ENCODE measurements at regions not wholly inside any gene's neighbourhood (a gene's known extent, or its start where the extent isn't known, plus 50 kb on each side); places are given as distances from the start of the nearest gene placed in this dataset.

DNA sequence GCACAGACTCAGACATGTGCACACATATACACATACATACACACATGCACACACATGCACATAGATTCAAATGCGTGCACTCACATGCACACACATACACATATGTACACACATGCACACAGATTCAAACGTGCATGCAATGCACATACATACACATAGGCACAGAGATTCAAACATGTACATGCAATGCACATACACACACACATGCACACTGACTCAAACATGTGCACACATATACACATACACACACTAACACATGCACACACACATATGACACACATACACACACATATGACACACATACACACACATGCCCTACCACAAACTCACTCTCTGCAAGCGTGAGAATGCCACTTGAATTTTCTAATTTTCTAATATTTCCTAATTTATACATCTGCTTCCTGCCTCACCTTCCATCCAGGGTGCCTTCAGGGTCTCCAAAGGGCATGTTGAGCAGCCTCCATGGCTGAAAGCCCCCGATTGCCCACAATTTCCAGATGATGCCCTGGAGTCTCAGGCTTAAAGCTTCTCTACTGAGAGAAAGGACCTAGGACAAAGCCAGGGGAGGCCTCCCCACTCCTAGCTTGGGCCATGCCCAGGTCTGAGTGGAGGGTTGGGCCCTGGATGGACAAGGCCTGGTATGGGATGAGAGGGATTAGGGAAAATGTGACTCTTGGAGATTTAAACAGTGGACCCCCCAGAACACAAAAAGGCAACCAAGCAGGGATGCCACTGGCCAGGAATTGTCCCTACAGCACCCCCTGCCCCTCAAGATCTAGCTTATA, 487.1 kb downstream of the TCERG1L start:
- DNase-seq (ENCODE audit: low spot score): no peak

DNA sequence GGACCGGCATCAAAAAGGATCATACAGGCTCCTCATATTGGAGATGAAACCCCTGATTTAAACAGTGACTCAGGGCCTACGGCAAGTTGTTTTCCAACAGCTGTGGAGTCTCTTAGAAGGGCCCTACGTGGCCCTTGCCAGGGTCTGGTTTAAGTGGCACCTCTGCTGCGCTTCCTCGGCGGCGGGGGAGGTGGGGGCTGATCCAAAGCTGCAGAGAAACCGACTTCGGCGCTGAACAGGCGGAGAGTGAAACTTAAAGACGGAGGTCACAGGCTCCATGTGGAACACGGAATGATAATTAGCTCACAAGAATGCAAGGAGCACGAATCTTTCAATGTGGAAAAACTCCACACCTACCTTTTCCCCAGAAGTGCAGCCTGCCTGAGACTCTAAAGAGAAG, 477.9 kb downstream of the TCERG1L start:
- DNase-seq (ENCODE audit: low spot score): no peak

GRCh38 chr10:130834170-130834569, 477.4 kb downstream of the TCERG1L start:
- no peak for DNase-seq (ENCODE audit: low spot score)

GRCh38 chr10:130834573-130834972, 476.9 kb downstream of the TCERG1L start:
- DNase-seq (ENCODE audit: low spot score): no peak

DNA sequence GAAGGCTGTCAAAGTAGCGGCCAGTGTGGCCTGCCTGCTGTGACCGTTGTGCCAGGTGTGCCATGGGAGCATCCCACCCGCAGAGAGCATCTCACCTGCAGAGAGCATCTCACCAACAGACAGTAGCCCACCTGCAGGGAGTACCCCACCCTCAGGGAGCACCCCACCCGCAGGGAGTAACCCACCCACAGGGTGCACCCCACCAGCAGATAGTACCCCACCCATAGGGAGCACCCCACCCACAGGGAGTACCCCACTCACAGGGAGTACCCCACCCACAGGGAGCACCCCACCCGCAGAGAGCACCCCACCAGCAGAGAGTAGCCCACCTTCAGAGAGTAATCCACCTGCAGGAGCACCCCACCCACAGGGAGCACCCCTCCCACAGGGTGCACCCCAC, 476.5 kb downstream of the TCERG1L start:
- DNase-seq (ENCODE audit: low spot score): no peak

GRCh38 chr10:130836344-130836743, 475.2 kb downstream of the TCERG1L start:
- no peak for DNase-seq (ENCODE audit: low spot score)

GRCh38 chr10:130843051-130843653, 468.4 kb downstream of the TCERG1L start:
- DNase-seq (ENCODE audit: low spot score): no peak

DNA sequence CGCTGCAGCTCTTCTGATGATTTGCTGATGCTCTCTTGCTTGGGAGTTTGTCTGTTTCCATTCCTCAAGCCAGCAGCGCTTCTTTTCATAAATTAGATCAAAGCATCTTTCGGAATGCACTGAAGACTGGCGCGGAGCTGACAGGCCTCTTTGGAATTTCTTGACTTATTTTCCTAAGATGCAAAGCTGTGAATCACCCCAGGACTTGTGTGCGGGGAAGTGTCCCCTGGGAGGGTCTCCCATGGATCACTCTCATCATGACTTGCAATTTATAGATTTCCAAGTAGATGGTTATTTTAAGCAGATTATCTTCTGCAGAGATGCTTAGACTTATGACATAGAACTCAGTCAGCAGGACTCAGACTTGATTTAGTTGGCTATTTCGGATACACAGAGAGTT, 467.2 kb downstream of the TCERG1L start:
- no peak for DNase-seq (ENCODE audit: low spot score)

DNA sequence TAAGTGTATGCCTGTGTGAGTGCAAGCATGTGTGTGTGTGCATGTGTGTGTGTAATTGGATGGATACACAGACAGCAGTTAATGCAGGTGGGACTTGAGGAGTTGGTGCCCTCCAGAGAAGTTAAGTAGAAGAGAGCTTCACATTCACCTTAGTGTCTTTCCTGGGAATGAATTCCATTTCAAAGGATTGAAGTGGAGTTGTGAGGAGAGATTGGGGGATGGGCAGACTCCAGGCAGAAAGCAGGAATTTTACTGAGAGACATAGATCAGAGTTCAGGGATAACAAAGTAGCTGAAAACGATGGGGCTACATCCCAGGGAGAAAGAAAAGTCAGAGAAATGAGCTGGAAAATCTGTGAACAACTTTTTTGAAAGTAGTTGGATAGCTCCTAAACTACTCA, 464.4 kb downstream of the TCERG1L start:
- DNase-seq (ENCODE audit: low spot score): no peak

DNA sequence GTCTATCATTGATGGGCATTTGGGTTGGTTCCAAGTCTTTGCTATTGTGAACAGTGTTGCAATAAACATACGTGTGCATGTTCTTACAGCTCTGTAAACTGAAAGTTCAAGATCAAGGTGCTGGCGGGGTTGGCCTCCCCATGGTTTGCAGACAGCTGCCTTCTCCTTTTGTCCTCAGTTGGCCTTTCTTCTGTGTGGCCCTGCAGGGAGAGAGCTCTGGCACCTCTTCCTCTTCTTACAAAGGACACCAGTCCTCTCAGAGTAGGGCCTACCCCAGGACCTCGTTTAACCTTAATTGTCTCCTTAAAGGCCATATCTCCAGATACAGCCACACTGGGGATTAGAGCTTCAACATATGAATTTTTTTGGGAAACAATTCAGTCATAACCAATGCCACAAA, 462.7 kb downstream of the TCERG1L start:
- no peak for DNase-seq (ENCODE audit: low spot score)

- no peak for DNase-seq (ENCODE audit: low spot score)
These were observed 457.4 kb downstream of the TCERG1L start for GRCh38 chr10:130854151-130854550.

DNA sequence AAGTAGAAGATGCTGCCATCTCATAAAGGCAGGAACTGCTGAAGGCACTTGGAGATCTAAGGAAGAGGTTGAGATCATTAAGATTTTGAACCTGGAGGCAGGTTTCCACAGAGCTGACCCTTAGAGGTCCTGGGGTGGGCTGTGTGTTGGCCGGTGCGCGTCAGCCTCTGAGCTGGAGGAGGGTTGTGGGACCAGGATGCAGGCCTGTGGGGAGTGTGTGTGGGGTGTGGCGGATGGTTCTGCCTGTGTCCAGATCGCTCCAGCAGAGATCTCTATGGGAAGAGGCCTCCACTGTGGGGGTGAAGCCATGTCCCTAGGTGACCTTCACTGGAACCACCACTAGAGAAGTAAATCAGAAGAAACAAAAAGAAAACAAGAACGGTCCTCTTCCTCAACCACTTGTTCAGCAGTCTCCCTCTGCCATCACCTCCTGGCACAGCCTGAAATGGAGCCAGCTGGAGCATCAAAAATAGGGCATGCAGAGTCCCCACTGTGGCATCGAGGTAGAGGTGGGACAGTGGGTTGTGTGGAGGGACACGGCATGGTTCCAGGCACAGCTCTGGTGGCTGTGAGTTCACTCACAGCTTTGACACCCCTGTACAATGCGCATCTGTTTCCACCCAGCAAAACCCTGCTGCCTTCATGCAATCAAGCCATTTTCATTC, 453.8 kb downstream of the TCERG1L start:
- DNase-seq (ENCODE audit: low spot score): no peak

DNA sequence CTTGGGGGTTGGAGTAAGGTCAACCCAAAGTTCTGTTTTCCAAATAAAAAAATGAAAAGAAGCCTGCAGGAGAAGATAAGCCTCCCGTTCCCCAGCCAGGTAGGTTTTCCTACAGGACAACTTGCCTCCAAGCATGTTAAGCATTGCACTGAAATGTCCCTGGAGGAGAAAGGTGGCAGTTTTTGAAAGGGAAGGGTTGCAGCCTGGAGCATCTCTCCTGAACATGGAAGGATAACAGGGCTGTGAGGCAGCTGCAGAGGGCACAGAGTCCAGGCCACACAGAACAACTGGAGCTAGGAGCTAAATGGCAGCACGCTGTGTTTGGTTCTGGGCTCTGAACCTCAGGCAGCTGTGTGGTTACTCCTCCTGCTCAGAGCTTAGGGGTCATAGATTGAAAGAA, 452.9 kb downstream of the TCERG1L start:
- DNase-seq (ENCODE audit: low spot score): no peak

- DNase-seq (ENCODE audit: low spot score): no peak
These were observed 452.1 kb downstream of the TCERG1L start for GRCh38 chr10:130859427-130859826.

GRCh38 chr10:130862122-130862521, 449.4 kb downstream of the TCERG1L start:
- no peak for DNase-seq (ENCODE audit: low spot score)

DNA sequence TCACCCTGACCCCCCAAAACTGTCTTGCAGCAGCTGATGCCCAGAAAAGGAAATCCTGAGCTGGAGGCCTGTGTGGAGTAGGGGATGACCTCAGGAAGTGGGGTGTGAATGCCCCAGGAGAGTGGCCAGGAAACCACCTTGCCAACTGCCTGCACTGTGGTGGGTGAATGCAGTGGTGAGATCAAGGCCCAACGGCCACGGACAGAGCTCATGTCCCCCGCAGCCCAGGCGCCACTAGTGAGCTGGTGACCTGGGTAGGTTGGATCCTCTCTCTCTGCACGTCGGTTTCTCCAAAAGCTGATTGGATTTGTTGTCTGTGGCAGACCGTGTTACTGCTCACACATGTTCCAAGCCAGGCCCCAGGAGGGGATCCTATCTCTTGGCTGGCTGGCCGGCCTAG, 448.9 kb downstream of the TCERG1L start:
- no peak for DNase-seq (ENCODE audit: low spot score)

GRCh38 chr10:130863044-130863443, 448.5 kb downstream of the TCERG1L start:
- no peak for DNase-seq (ENCODE audit: low spot score)

DNA sequence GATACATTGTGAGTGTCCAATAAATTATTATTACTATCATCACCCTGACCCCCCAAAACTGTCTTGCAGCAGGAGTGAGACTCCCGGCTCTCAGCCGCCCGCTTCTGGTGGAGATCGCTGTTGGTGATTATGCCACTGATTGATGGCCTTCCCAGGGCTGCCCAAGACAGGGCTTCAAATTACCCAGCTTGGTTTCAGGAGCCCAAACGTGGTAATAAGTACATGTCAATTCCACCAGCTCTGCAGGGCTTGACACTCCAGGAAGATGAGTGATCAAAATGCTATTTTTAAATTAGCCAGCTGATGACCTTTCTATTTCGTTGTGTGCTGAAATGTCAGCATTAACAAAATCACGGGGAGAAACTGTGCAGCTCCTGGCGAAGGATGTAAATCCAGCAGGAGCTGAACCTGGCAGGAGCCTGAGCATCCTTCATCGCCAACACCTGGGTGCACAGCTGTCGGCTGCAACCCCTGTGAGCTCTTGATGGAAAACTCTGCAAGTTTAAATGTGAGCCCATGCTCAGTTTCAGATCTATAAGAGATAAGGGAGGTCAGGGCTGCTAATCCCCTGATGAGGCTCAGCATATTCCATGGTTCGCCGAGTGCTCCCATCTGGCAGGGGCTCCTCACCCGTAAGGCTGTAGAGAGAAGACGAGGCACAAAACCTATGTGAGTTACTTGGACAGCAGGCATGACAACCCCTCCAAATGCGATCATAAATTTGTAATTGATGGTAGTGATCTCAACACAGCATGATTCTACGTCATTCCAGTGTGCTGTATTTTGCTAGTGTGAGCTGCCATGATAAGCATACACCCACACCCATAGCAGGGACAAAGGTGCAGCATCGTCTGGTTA, 446.3 kb downstream of the TCERG1L start:
- DNase-seq (ENCODE audit: low spot score): no peak

DNA sequence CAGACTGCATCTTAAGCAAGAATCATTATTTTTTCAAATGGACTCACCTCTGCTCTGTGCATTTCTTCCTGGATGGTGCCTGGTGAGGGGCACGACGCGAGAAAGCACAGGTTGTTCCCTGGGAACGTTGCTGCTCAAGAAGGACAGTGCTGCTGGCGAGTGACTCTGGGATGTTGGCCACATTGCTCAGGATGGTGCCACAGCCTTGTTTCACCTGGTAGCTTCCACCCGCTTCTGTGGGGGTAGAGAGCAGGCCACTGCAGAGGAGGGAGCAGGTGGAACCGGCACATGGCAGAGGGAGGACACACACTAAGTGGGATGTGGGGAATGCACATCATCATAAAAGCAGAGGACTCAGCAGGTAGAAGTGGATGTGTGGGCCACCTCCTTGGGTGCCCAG, 444.7 kb downstream of the TCERG1L start:
- DNase-seq (ENCODE audit: low spot score): no peak

GRCh38 chr10:130867446-130868194, 443.9 kb downstream of the TCERG1L start:
- no peak for DNase-seq (ENCODE audit: low spot score)

GRCh38 chr10:130869179-130869841, 442.2 kb downstream of the TCERG1L start:
- no peak for DNase-seq (ENCODE audit: low spot score)
